ENCODE measurements at regions not wholly inside any gene's neighbourhood (a gene's known extent, or its start where the extent isn't known, plus 50 kb on each side); places are given as distances from the start of the nearest gene placed in this dataset.

- H3K4me3 ChIP-seq, result no peak overlapping the region
- no peaks in the 10 kb centered on the region for H4K20me1 ChIP-seq (ENCODE audit: insufficient read depth)
- H3K36me3 ChIP-seq (ENCODE audit: low read depth), result no peaks in the 10 kb centered on the region
- no peaks in the 10 kb centered on the region for H3K4me1 ChIP-seq (replicated peaks; ENCODE audit: insufficient read depth)
- DNase-seq, result no peak
- ChIA-PET CTCF (no interaction called here), POLR2A (ENCODE audit: unreplicated experiment) (no interaction called here)
- H3F3A ChIP-seq (ENCODE audit: insufficient read depth, low read depth), result no peaks in the 10 kb centered on the region
- no peaks in the 10 kb centered on the region for H3K9me2 ChIP-seq (ENCODE audit: insufficient read depth)
- BruUV-seq (replicated peaks), result no TSS peak
- H2AFZ ChIP-seq, result no peak overlapping the region
- no peaks in the 10 kb centered on the region for H3K9me3 ChIP-seq (ENCODE audit: insufficient read depth, low read depth)
- TF ChIP-seq CTCF (conservative IDR thresholded peaks at IDR 0.05) (no peak), EZH2 (IDR thresholded peaks at IDR 0.05; ENCODE audit: low read depth) (no peak)
- intact Hi-C loops (cut with micrococcal nuclease; ENCODE audit: unreplicated experiment), result no loop called here
- H3K27ac ChIP-seq, result no peak overlapping the region
- H3K79me2 ChIP-seq (ENCODE audit: low read depth), result no peaks in the 10 kb centered on the region
- H3K4me2 ChIP-seq, result no peak overlapping the region
- H3K27me3 ChIP-seq (ENCODE audit: insufficient read depth, low read depth), result peaks cover 28% of the 10 kb centered on the region
Observed at GRCh38 chr16:51651061-51651466, 500.0 kb upstream of the SALL1 start.

- Histone ChIP-seq H3K4me1 (replicated peaks; ENCODE audit: insufficient read depth) (no peaks in the 10 kb centered on the region), H3K4me2 (no peak overlapping the region), H3K4me3 (no peak overlapping the region), H3K9me3 (ENCODE audit: insufficient read depth, low read depth) (no peaks in the 10 kb centered on the region), H3K27me3 (ENCODE audit: insufficient read depth, low read depth) (peaks cover 35% of the 10 kb centered on the region), H2AFZ (no peak overlapping the region), H3F3A (ENCODE audit: insufficient read depth, low read depth) (no peaks in the 10 kb centered on the region), H3K36me3 (ENCODE audit: low read depth) (no peaks in the 10 kb centered on the region), H4K20me1 (ENCODE audit: insufficient read depth) (no peaks in the 10 kb centered on the region), H3K27ac (no peak overlapping the region), H3K79me2 (ENCODE audit: low read depth) (no peaks in the 10 kb centered on the region), H3K9me2 (ENCODE audit: insufficient read depth) (no peaks in the 10 kb centered on the region)
- CTCF ChIA-PET, result no interaction called here
- no peak for DNase-seq
- no peak for TF ChIP-seq CTCF (conservative IDR thresholded peaks at IDR 0.05)
- TF ChIP-seq EZH2 (IDR thresholded peaks at IDR 0.05; ENCODE audit: low read depth), result no peak
- intact Hi-C loops (cut with micrococcal nuclease; ENCODE audit: unreplicated experiment), result no loop called here
- BruUV-seq (replicated peaks), result no TSS peak
- POLR2A ChIA-PET (ENCODE audit: unreplicated experiment), result no interaction called here
Observed at GRCh38 chr16:51649631-51650030, 498.6 kb upstream of the SALL1 start.

GRCh38 chr16:51648526-51648925, 497.5 kb upstream of the SALL1 start:
- Histone ChIP-seq H3K9me2 (ENCODE audit: insufficient read depth) (no peaks in the 10 kb centered on the region), H3K27ac (no peak overlapping the region), H2AFZ (no peak overlapping the region), H3K9me3 (ENCODE audit: insufficient read depth, low read depth) (no peaks in the 10 kb centered on the region), H3K4me1 (replicated peaks; ENCODE audit: insufficient read depth) (no peaks in the 10 kb centered on the region), H3K4me3 (no peak overlapping the region), H4K20me1 (ENCODE audit: insufficient read depth) (no peaks in the 10 kb centered on the region), H3F3A (ENCODE audit: insufficient read depth, low read depth) (no peaks in the 10 kb centered on the region), H3K36me3 (ENCODE audit: low read depth) (no peaks in the 10 kb centered on the region), H3K79me2 (ENCODE audit: low read depth) (no peaks in the 10 kb centered on the region), H3K27me3 (ENCODE audit: insufficient read depth, low read depth) (peaks cover 38% of the 10 kb centered on the region), H3K4me2 (no peak overlapping the region)
- intact Hi-C loops (cut with micrococcal nuclease; ENCODE audit: unreplicated experiment), result no loop called here
- ChIA-PET POLR2A (ENCODE audit: unreplicated experiment) (no interaction called here), CTCF (no interaction called here)
- no peak for TF ChIP-seq EZH2 (IDR thresholded peaks at IDR 0.05; ENCODE audit: low read depth)
- TF ChIP-seq CTCF (conservative IDR thresholded peaks at IDR 0.05), result no peak
- no TSS peak for BruUV-seq (replicated peaks)
- DNase-seq, result no peak
